SIG-M5 (cell line): ENCODE measurements at regions not wholly inside any gene's neighbourhood (a gene's known extent, or its start where the extent isn't known, plus 50 kb on each side); places are given as distances from the start of the nearest gene placed in this dataset.

Experiments used
- DNase-seq: peaks from one replicate; lab custom pipeline; 2025; lab: John Stamatoyannopoulos, UW

DNA sequence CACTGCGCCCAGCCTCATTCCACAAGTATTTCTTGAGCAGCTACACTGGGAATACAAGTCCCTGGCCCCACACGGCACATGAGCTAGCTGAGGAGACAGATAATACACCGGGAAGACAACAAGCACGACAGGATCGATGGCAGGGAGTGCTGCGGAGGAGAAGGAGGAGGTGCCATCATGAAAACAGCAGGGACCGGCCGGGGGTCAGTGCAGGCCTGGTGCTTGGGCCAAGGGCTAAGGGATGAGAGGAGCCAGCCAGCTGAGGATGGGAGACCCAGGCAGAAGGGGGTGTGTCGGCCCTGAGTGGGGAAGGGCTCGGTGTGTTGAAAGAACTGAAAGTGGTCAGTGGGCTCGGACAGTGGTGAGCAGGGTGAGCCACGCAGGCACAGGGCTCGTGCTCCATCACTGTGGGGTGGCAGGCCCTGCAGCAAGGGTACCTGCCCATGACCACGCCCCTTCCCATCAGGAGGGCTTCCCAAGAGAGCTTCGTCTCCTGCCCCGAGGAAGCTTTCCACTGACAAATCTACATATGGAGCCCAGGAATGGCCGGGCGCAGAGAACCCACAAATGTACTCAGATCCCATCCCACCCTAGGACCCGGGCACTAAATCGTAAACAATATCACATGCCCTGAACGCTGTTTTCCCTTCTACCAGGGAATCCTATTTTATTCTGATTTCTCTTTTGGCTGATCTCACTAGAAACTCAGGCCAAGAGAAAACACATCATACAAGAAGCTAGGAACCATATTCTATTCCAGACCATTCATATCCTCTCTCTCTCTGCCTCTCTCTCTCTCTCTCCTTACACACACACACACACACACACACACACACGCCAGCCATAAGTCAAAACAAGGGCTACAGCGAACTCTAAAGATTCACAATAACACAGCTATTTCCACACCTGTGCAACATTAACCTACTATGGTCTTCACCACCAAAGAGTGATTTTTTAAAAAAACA, 50.7 kb upstream of the TNRC6C start:
- no peak for DNase-seq

DNA sequence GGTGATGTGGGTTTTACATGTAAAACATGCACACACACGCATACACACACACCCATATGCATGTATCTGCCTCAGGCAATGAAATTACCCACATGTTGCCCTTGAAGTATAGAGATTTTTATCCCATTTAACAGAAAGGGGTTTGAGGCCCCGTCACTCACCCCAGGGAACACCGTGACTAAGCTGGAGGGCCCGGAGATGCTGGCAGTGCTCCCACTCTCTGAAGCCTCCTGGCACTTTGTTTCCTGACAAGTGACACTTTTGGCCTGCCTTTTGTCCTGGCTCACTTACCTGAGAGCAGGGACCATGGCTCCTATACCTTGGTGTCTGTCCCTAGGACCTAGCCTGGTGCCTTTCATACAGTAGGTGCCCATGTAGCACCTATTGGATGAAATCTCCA, 50.0 kb upstream of the TNRC6C start:
- DNase-seq = no peak
